ENCODE measurements at regions not wholly inside any gene's neighbourhood (a gene's known extent, or its start where the extent isn't known, plus 50 kb on each side); places are given as distances from the start of the nearest gene placed in this dataset.

GRCh38 chr12:131456301-131457027 is 254.4 kb upstream of the SFSWAP start:
- Histone ChIP-seq H3K4me3 (no peak overlapping the region), H3K36me3 (ENCODE audit: control insufficient read depth in 4 of 4, insufficient read depth in 4 of 4, low read length in 4 of 4) (no peaks in the 10 kb centered on the region), H3K9ac (ENCODE audit: insufficient read depth in 1 of 2, low read length in 2 of 2) (no peak overlapping the region), H3K27ac (ENCODE audit: low read depth in 1 of 2, low read length in 1 of 2) (no peak overlapping the region), H3K27me3 (ENCODE audit: control insufficient read depth in 3 of 3, insufficient read depth in 3 of 3, low read length in 2 of 3) (peaks cover 0 to 6% (median 0%) of the 10 kb centered on the region in 3 donors), H3K9me3 (ENCODE audit: control insufficient read depth in 4 of 4, insufficient read depth in 3 of 4, low read length in 3 of 4) (peaks cover 0 to 3% (median 0%) of the 10 kb centered on the region in 4 donors), H3K4me1 (ENCODE audit: control insufficient read depth in 5 of 5, insufficient read depth in 5 of 5, low read length in 5 of 5) (no peaks in the 10 kb centered on the region)
- 73 to 85% methylated on average over 24 of the region's 24 CpGs for WGBS, 2 donors
- TF ChIP-seq CTCF (IDR thresholded peaks at IDR 0.05; ENCODE audit: control extremely low read depth, extremely low read depth): no peak
- DNase-seq (no peak), ATAC-seq (ENCODE audit: insufficient read depth, low FRiP score) (no peak)

- Histone ChIP-seq H3K4me3 (no peak overlapping the region), H3K4me1 (ENCODE audit: control insufficient read depth in 5 of 5, insufficient read depth in 5 of 5, low read length in 5 of 5) (no peaks in the 10 kb centered on the region), H3K36me3 (ENCODE audit: control insufficient read depth in 4 of 4, insufficient read depth in 4 of 4, low read length in 4 of 4) (no peaks in the 10 kb centered on the region), H3K9ac (ENCODE audit: insufficient read depth in 1 of 2, low read length in 2 of 2) (no peak overlapping the region), H3K27ac (ENCODE audit: low read depth in 1 of 2, low read length in 1 of 2) (no peak overlapping the region), H3K27me3 (ENCODE audit: control insufficient read depth in 3 of 3, insufficient read depth in 3 of 3, low read length in 2 of 3) (peaks cover 0 to 6% (median 0%) of the 10 kb centered on the region in 3 donors), H3K9me3 (ENCODE audit: control insufficient read depth in 4 of 4, insufficient read depth in 3 of 4, low read length in 3 of 4) (peaks cover 0 to 3% (median 0%) of the 10 kb centered on the region in 4 donors)
- TF ChIP-seq CTCF (IDR thresholded peaks at IDR 0.05; ENCODE audit: control extremely low read depth, extremely low read depth): no peak
- DNase-seq (no peak), ATAC-seq (ENCODE audit: insufficient read depth, low FRiP score) (no peak)
- WGBS, 2 donors: 89 to 94% methylated on average over 15 of the region's 15 CpGs
These were observed 253.9 kb upstream of the SFSWAP start for GRCh38 chr12:131457028-131457310.

- peaks cover 0 to 6% (median 0%) of the 10 kb centered on the region in 3 donors for H3K27me3 ChIP-seq (ENCODE audit: control insufficient read depth in 3 of 3, insufficient read depth in 3 of 3, low read length in 2 of 3)
- H3K4me1 ChIP-seq (ENCODE audit: control insufficient read depth in 5 of 5, insufficient read depth in 5 of 5, low read length in 5 of 5): no peaks in the 10 kb centered on the region
- H3K9me3 ChIP-seq (ENCODE audit: control insufficient read depth in 4 of 4, insufficient read depth in 3 of 4, low read length in 3 of 4): peaks cover 0 to 3% (median 0%) of the 10 kb centered on the region in 4 donors
- no peak overlapping the region for H3K9ac ChIP-seq (ENCODE audit: insufficient read depth in 1 of 2, low read length in 2 of 2)
- 88 to 92% methylated on average over 18 to 19 of the region's 19 CpGs for WGBS, 2 donors
- DNase-seq (no peak), ATAC-seq (ENCODE audit: insufficient read depth, low FRiP score) (no peak)
- H3K36me3 ChIP-seq (ENCODE audit: control insufficient read depth in 4 of 4, insufficient read depth in 4 of 4, low read length in 4 of 4): no peaks in the 10 kb centered on the region
- H3K27ac ChIP-seq (ENCODE audit: low read depth in 1 of 2, low read length in 1 of 2): no peak overlapping the region
- no peak for TF ChIP-seq CTCF (IDR thresholded peaks at IDR 0.05; ENCODE audit: control extremely low read depth, extremely low read depth)
- no peak overlapping the region for H3K4me3 ChIP-seq
These were observed 253.4 kb upstream of the SFSWAP start for GRCh38 chr12:131457331-131458047.
